Liver (tissue), 3 donors: ENCODE measurements at regions not wholly inside any gene's neighbourhood (a gene's known extent, or its start where the extent isn't known, plus 50 kb on each side); places are given as distances from the start of the nearest gene placed in this dataset.

Experiments
- ATF3 ChIP-seq: IDR thresholded peaks from 2 replicates; pipeline ENCODE4 v1.6.1; 2016; ENCODE audit warnings: antibody characterized with exemption
- CTCF ChIP-seq: fragments of 150-350 bp; IDR thresholded peaks from 2 replicates; pipeline ENCODE4 v1.5.1; 2017; ENCODE audit warnings: improper control_type of control experiment, low read depth, low read length; ENCODE audit not compliant: missing input control
- EGR1 ChIP-seq, 2 donors: IDR thresholded peaks; 2 replicates each; pipeline ENCODE4 v1.6.1; 2016 to 2018; ENCODE audit warnings: antibody characterized with exemption in 2 of 2, low read depth in 2 of 2
- GABPA ChIP-seq, 2 donors: IDR thresholded peaks in 1 of 2; conservative IDR thresholded peaks in 1 of 2; 2 replicates each; pipeline ENCODE4 v1.6.1; 2016; ENCODE audit warnings: antibody characterized with exemption in 2 of 2, mild to moderate bottlenecking in 1 of 2, moderate library complexity in 1 of 2
- HNF4A ChIP-seq, 2 donors: conservative IDR thresholded peaks; 2 replicates each; pipeline ENCODE4 v1.6.1; 2016; ENCODE audit warnings: antibody characterized with exemption in 2 of 2, mild to moderate bottlenecking in 2 of 2
- MAX ChIP-seq: IDR thresholded peaks from 2 replicates; pipeline ENCODE4 v1.6.1; 2016; ENCODE audit warnings: antibody characterized with exemption
- RAD21 ChIP-seq, 2 donors: IDR thresholded peaks; 2 replicates each; pipeline ENCODE4 v1.6.1; 2016; ENCODE audit warnings: antibody characterized with exemption in 2 of 2, mild to moderate bottlenecking in 2 of 2
- REST ChIP-seq: IDR thresholded peaks from 2 replicates; pipeline ENCODE4 v1.6.1; 2016; ENCODE audit warnings: antibody characterized with exemption, mild to moderate bottlenecking
- RXRA ChIP-seq, 2 donors: IDR thresholded peaks; 2 replicates each; pipeline ENCODE4 v1.6.1; 2017 to 2018; ENCODE audit warnings: antibody characterized with exemption in 2 of 2, mild to moderate bottlenecking in 1 of 2
- SP1 ChIP-seq: IDR thresholded peaks from 2 replicates; pipeline ENCODE4 v1.6.1; 2018; ENCODE audit warnings: antibody characterized with exemption, mild to moderate bottlenecking
- TAF1 ChIP-seq: conservative IDR thresholded peaks from 2 replicates; pipeline ENCODE4 v1.6.1; 2016; ENCODE audit warnings: antibody characterized with exemption, mild to moderate bottlenecking
- YY1 ChIP-seq: IDR thresholded peaks from 2 replicates; pipeline ENCODE4 v1.6.1; 2016; ENCODE audit warnings: antibody characterized with exemption, mild to moderate bottlenecking
- ZBTB33 ChIP-seq: IDR thresholded peaks from 2 replicates; pipeline ENCODE4 v1.6.1; 2016; ENCODE audit warnings: antibody characterized with exemption
- donor health status: healthy.
- donor health status: healthy.

- TF ChIP-seq CTCF (no peak), RXRA (IDR thresholded peaks at IDR 0.05) (no peak), MAX (no peak), REST (no peak), TAF1 (no peak), GABPA (IDR thresholded peaks at IDR 0.05 in 1 of 2, conservative IDR thresholded peaks at IDR 0.05 in 1 of 2) (no peak), ATF3 (no peak), HNF4A (conservative IDR thresholded peaks at IDR 0.05) (no peak), YY1 (no peak), RAD21 (IDR thresholded peaks at IDR 0.05) (no peak), ZBTB33 (no peak), SP1 (no peak), EGR1 (IDR thresholded peaks at IDR 0.05; ENCODE audit: low read depth in 2 of 2) (no peak)
These were observed 103.9 kb downstream of the PMAIP1 start for GRCh38 chr18:60003610-60004185.
